NCI-H774 (cell line): ENCODE measurements at regions not wholly inside any gene's neighbourhood (a gene's known extent, or its start where the extent isn't known, plus 50 kb on each side); places are given as distances from the start of the nearest gene placed in this dataset.

Experiments used
- DNase-seq: peaks from one replicate; lab custom pipeline; 2025; lab: John Stamatoyannopoulos, UW

DNA sequence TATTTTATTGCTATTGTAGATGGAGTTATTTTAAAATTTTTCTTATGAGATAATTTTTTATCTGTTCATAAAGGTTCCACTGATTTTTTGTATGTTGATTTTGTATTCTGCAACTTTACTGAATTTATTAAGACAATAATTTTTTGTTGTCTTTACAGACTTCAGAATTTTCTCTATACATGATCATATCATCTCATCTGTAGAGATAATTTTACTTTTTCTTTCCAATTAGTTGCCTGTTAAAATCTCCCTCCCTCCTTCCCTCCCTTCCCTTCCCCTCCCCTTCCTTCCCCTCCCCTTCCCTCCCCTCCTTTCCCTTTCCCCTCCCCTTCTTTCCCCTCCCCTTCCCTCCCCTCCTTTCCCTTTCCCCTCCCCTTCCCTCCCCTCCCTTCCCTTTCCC lies 378.1 kb downstream of the SOCS6 start:
- no peak for DNase-seq

DNA sequence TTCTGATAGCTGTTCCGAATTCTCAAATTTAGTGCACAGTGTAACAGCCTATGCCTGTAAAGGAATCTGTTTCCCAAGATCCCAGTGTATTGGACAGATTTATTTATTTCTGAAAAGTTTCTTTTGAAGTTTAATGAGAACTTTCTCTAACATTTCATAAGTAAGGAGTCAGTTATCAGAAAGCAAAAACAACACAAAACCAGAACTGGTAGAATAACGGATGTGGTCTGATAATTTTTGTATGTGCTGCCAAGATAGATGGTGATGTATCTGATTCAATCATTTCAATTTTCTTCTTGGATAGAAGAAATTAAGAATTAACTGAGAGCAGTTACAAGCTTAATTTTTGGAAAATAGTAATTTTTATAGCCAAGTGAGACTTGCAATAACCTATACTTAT lies 374.3 kb downstream of the SOCS6 start:
- DNase-seq = no peak

DNA sequence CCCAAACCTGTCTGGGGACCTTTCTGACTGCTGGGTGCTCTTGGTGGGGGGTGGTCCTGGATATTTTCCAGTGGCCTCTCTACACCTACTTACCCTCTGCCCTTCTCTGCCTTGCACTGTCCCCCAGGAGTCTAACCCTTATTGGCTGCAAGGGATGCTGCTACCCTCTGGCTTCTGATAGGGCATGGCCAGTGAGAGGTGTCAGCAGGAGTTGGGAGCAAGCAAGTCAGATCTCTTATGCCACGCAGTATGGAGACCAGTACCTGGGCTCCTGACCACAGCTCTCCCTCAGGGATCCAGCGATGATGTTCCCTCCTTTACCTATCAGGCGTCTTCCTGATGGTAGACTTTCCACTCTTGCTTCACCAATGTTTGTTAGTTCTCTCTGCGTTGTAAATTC lies 373.7 kb downstream of the SOCS6 start:
- no peak for DNase-seq

DNA sequence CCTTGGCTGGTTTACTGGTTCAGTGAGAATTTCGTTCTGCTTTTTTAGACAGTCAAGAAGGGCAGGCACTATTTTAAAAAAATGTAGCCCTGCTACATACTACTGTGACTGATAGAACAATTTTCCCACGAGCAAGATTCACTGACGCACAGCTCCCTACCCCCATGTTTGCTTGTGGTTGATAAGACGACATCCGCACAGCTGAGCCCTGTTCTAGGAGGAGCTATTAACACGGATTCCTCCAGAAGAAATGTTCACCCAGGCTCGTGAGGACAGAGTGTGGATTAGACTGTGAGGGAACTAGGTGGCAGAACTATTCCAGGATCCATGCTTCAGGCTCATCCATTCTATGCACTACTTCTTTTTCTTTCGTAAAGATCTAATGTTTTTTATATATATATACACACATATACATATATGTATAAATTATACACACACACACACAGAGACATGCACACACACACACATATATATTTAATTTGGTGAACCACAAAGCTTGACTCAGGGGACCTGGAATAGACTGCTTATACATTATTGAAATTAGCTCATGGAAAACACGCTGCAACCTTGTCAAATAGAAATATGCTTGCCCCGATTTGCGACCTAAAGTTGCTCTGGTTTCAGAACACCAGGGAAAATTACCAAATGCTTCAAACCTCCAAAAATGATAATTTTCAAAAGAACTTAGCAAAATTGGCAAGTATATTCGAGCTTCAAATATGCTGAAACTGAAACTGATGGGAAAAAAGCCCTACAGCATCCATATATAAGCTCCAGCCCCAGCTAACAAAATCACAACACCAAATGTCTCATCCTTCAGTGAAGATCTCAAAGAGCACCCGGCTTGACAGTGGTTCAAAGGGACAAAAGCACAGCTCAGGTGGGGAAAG lies 370.4 kb downstream of the SOCS6 start:
- no peak for DNase-seq

DNA sequence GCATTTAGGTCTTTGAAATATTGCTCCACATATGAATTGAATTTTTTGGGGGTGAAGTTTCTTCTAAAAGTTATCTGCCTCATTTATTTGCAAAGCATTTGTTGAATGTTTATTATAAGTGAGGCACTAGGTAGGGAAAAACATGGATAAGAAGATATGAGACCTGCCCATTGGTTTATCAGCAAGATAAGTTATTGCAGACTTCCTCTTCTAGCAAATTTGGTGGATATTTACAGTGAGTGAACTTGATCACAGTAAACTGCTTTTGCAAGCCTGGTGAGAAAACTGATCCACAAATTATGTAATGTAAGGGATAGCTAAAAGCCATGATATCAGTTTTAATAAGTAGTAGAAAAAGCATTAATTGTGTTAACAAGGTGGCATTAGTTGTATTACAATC lies 364.8 kb downstream of the SOCS6 start:
- no peak for DNase-seq

DNA sequence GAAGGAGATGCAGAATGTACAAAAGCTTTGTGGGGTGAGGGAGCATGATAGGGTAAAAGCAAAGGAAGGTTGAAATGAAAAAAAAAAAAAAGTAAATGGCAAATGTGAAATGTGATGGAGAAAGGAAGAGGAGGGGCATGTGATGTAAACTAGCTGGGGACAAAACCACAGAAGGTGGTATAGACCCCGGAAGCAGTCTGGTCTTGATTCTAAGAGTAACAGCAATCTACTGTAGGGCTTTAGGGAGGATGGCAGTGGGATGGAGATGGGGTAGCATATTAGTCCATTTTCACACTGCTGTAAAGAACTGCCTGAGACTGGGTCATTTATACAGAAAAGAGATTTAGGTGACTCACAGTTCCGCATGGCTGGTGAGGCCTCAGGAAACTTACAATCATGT lies 362.0 kb downstream of the SOCS6 start:
- DNase-seq = no peak

DNA sequence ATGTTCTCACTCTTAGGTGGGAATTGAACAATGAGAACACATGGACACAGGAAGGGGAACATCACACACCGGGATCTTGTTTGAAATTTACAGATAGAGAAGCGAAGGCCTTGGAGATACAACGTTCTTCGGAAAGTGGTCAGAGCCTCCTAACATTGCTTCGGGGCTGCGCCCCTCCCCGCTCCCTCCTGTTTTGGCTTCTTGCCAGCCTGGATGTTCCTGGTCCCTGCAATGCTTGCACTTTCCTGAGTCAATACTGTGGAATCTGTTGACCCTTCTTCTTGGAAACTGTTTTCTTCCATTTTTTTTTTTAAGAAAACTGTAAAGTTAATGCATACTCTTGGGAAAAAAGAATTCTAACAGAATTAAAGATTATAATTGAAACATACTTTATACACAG lies 360.8 kb downstream of the SOCS6 start:
- no peak for DNase-seq

DNA sequence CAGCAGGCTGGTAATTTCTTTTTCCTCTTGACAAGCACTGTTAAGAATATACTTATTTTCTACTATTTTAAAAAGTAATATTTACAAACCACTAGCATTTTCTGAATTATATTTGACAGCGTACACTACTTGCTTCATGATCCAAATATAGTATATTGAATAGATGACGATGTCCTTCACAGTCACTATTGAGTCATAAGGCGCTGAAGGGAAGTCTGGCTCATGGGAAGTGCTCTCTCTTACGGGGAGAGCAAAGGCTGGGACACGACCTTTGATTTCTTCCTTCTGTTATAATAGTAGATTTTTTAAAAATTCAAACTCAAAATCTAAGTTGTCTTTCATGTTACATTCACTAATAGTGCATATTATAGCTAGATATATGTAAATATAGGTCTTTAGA lies 357.1 kb downstream of the SOCS6 start:
- no peak for DNase-seq

DNA sequence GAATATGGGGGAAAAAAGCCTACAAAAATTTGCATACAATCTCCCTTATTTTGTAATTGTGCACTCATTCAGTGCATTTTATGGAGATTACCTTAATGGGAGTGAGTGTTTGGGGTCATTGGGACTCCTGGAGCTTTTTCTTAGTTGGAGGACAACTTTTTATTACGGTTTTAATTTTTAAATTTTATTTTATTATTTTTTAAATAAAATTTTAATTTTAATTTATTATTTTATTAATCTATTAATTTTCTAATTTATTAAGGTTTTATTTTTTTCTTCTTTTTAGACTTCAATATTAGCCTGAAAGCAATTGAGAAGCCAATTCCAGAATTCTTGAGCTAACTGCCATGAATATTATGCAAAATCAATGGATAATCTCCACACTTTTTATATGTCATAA lies 355.0 kb downstream of the SOCS6 start:
- no peak for DNase-seq

DNA sequence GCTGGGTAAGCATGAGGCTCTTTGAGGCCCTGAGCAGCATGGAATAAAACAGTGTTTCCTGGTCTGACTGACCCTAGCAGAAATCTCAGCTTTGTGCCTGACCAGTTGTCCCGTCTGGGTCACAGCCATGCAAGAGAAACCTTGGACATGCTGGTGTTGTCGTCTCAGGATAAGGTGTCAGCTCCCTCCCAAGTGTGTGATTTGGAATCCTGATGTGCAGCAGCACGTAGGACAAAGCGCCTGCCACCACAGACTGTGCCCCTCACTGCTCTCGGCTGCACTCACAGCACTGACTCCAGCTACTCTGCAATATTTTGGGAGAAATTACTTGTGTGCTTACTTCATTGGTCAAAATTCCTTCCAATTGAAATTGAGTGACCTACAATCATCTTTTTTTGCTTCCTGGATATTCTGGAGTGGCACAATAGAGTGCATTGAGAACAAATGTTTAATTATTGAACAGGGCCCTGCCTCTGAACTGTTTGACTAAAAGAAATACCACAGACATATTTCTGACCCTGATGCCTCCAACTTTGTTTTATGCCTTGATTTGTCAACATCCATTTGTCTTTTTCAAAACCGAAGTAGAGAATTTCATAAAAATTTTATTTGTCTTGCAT lies 352.4 kb downstream of the SOCS6 start:
- DNase-seq = no peak

DNA sequence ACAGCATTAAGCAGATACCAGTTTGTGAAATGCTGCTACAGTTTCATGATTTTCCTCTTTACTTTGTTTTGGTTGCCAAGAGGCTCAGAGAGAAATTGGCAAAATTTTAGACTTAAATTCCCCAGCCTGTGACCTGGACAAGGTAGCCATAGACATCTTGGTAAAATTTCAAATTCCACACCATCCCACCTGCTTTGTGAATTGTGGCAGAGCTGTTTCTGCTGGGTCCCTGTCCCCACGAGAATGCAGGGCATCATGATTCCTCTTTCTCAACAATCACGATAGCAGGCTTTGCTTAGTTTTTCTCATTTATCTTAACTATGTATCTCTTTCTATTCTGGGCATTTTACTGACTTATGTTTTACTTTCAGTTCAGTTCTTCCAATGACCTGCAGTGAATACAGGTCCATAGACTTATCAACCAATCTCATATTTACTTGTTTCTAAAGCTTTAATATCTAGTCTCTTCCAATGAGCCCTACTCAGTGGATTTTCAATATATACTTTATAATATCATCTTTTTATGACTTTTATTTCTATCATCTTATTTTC lies 351.6 kb downstream of the SOCS6 start:
- DNase-seq = no peak

DNA sequence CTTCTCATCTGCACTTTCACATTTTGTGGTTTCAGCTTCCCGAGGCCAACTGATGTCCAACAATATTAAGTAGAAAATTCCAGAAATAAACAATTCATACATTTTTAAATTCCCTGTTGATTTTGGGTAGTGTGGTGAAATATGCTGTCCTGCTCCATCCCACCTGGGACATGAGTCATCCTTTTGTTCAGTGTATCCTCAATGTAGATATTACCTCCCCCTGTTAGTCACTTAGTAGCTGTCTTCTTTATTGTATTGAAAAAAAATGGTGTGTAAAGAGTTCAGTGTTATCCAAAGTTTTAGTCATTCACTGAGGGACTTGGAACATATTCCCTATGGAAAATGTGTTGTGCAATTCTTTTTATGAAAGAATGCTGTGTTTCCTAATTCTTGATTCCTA lies 348.1 kb downstream of the SOCS6 start:
- DNase-seq = no peak

DNA sequence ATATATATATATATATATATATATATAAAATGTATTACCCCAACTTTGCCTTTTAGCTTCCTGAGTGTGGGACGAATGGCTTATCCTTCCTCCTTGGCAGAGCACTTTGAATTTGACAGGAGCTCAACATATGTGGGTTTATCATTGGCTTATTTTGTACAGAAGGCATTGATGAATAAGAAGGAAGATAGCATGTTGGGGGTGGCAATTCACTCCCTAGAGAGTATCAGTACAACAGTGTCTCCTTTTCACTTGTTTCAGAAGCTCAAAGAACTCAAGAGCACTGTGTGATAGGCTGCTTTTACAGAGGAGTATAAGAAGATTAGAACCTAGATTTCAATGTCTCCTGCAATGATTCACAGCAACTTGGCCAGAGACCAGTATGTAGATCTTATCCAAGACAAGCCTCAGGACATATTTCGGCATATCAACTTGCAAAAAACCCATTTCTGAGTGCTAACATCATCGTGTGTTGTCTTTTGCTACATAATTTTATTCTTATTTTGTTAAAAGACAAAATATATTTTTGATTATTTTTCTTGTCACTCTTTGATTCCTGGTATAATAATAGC lies 345.8 kb downstream of the SOCS6 start:
- no peak for DNase-seq

DNA sequence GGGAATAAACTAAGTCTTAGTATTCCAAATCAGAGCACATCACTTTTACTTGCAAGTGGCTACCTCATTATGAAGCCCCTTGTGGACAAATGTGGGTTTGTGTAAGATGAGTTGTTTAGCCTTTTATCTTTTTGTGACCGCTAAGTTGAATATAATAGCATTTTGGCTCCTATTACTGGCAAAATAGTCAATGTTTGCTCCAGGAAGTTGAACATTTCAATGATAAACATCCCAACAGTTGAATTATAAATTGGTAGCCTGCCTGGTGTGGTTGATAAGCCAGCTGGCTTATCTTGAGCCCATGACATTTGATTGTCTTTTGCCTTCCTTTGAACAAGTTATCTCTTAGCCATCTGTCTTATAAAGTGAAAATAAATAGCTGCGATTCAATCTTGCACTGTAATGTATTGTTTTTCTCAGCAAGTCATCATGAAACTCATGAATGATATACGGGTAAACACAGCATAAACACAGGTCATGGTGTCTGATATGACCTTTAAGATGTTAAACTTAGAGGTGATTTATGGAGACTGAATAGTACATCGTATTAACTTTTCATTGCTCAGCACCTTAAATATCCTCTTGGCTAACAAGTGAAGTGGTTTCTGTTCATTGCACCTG lies 338.4 kb downstream of the SOCS6 start:
- DNase-seq = no peak

DNA sequence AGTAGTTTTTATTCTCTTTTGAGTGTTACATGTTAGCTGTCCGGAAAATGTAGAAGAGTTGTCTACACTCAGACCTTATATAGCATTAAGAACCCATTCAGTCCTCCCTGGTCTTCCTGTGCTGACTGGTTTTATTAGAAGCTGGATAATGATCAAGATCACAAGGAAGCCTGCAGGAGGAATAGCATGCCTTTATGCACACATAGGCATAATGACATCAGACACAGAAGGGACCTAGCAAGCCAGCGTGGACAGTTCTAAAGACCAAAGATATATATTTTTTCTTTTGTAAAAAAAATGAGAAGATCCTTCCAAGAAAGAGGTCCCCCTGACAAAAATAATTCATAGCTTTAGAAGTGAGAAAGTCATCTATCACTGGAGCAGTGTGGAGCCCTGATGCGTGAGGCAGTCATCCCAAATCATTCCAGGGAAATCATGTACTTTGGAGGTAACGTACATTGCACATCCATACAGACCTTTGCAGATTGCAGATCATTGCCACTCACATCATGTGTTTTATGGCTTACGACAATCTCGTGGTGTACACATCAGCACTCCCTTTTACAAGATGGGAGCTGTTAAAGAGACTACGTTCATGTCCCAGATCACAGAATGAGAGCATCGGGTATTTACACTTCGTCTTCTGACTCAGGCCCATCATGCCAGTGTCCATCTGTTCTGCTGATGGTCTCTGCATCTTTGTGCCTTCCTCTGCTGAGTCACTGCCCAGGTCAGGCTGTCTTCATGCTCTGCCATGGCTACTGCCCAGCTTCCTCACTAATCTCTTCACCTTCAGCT lies 334.0 kb downstream of the SOCS6 start:
- DNase-seq = no peak

DNA sequence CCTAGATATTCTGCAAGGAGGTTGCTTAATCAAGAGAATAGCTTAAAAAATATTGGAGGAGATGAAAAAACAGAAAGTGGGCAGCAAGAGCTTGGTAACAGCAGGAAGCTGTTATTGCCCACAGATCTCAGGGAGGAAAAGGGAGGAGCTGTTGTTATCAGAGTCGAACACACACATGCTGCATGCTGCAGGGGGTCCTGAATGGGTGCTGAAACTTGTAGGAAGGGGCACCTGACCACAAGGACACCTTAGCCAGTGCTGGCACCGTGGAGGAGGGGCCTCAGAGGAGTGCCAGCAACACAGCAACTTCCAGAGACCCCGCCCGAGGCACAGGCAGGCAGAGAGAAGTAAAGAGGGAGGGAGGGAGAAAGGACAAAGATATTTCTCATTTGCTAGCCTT lies 332.9 kb downstream of the SOCS6 start:
- no peak for DNase-seq

DNA sequence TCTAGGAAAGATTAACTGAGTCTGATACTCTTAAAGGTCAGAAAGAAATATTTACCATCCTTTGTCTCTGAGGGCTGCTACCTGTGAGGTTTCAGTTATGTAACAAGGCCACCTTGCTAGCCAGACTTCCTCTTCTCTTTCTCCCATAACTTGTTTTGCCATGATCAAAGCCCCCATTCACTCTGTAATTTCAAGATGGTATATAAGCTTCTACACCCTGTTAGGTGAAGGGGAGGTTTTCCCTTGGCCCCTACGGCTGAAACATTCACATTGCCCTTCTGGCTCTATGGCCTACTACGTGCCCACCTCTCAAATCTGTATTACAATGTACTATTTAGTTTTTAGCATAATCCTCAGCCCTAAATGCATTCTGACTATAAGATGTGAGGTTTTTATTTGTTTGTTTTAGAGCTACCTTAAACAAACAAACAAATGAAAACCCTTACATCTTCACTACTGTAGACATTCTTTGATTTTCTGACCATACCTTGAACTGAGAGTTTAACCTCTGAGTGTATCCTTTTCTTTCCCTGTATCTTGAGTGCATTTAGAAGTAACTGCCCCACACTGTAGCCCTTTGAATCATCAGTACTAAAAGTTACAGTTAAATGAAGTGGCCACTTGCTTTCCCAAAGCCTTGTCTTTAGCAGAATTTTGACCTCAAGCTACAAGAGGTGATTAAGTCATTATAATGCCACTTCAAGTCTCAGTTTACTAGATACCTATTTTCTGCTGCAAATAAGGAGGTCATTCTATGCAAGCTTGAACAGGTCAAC lies 332.2 kb downstream of the SOCS6 start:
- DNase-seq = no peak

DNA sequence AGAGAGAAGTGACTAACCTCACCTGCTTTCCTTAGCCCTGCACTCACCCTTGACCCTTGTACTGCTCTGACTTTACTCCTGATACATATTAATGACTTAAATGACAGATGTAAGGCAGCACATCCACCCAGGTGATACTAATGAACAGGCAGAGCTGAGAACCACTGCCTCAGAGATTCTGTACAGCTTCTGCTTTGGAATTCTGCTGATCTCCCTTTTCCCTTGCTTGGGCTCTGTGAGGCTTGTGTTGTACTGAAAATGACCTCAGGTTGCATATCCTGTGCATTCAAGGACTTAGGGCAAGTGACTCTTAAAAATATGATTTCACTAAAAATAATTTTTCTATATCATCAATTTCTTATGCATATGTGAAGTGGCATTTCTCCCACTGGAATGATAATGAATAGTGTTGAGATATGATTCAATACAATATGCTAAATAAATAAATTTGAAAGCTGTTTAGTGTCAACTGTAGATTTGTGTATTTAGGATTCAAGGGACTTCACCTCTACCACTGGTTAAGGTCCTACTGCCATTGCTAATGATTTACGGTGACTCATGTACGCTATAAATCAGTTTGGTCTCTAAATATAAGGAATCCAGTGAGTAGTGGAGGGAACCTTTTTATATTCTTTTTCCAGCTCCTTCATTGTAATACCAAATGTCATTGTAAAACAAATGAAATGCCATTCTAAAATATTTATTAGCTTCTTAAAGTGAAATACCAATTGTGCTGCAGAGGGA lies 328.3 kb downstream of the SOCS6 start:
- no peak for DNase-seq

DNA sequence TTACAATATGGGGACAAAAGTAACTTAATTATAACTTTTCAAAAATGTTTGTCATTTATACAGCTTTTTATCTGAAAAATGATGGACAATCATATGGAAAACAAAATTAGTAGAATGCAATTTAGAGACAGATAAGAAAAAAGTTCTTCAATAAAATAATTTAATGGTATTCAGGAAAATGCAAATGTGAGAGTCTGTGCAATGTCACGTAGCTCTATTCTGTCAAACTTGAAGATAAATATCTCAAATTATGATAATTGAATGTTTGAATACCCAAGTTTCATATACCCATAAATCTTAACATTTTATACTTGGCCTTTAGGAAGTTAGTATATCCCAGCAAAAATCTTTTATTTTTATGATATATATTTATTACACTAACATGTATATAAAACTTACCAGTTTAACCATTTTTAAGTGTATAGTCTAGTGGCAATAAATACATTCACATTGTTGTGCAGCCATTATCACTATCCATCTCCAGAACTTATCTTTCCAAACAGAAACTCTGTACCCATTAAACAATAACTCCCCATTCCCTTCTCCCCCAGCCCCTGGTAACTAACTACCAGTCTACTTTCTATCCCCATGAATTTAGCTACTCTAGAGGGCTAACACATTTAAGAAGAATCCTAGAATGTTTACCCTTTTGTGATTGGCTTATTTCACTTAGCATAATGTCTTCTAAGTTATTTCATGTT lies 311.5 kb downstream of the SOCS6 start:
- no peak for DNase-seq

DNA sequence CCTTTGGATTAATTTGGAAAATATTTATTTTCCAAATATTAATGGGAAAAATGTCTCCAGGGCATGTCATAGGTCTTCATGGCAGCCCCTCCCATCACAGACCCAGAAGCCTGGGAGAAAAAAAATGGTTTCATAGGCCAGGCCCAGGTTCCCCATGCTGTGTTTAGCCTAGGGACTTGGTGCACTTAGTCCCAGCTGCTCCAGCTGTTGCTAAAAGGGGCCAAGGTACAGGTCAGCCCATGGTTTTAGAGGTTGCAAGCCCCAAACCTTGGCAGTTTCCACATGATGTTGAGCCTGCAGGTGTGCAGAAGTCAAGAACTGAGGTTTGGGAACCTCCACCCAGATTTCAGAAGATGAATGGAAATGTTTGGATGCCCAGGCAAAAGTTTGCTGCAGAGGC lies 309.6 kb downstream of the SOCS6 start:
- DNase-seq = no peak
